ENCODE measurements at regions not wholly inside any gene's neighbourhood (a gene's known extent, or its start where the extent isn't known, plus 50 kb on each side); places are given as distances from the start of the nearest gene placed in this dataset.

- DNase-seq (ENCODE audit: low read depth in 2 of 2) = no peak
Measured at GRCh38 chr14:38145142-38145541, 62.6 kb upstream of the SSTR1 start.

DNA sequence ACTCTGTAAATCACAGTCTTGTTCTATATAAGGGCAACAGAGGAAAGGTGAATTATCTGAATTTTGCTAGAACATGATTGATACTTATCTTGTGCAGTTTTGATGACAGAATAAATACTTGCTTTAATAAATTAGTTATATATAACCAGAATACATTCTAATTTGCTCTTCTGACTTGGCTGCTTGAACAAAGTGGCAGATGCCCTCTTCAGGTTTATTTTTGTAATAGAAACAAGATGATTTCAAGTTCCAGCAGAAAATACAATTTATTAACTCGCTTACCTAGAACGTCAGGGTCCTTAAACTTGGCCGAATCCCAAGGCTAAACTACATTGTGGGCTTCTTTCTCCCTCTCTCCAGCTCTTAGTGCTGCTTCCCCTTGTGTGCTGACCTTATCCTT lies 57.6 kb upstream of the SSTR1 start:
- DNase-seq (ENCODE audit: low read depth in 2 of 2) = no peak
